HG03469 (cell line): ENCODE measurements at regions not wholly inside any gene's neighbourhood (a gene's known extent, or its start where the extent isn't known, plus 50 kb on each side); places are given as distances from the start of the nearest gene placed in this dataset.

Source experiments
- ATAC-seq: cut with Tn5 transposase; IDR thresholded peaks from one replicate; pipeline ENCODE4 v1.9.1; 2021; ENCODE audit warnings: mild to moderate bottlenecking, moderate library complexity, moderate number of reproducible peaks; ENCODE audit not compliant: unreplicated experiment

DNA sequence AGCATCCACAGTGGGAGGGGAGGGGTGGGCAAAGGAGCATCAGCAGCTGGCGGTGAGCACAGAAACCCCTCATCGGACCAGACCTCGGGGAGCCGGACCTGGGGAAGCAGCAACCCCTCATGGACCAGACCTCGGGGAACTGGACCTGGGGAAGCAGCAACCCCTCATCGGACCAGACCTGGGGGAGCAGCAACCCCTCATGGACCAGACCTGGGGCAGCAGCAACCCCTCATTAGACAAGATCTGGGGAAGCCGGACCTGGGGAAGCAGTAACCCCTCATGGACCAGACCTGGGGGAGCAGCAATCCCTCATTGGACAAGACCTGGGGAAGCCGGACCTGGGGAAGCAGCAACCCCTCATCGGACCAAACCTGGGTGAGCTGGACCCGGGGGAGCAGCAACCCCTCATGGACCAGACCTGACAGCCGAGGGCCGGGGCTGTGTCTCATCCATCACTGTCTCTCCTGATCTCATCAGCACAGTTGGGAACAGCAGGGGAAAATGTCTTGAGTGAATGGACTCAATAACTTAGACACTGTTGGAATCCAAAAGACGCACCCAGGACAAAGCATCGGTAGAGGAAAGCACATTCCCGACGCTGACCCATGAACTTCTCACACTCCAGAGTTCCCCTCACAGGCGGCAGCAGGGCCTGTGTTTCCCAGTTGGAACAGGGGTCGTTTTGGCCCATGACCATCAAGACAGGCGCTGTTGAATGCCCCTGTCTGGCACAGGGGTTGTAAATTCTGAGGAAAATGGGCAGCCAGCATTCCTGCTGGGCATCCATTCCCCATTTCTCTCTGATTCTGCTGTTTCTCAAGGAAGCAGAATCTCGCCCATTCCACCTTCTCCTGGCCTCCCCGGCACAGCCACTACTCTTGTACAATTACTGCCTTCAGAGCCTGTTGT lies 1494.6 kb downstream of the TBC1D22A start:
- no peak for ATAC-seq

GRCh38 chr22:48256041-48256739 lies 1493.7 kb downstream of the TBC1D22A start:
- no peak for ATAC-seq

DNA sequence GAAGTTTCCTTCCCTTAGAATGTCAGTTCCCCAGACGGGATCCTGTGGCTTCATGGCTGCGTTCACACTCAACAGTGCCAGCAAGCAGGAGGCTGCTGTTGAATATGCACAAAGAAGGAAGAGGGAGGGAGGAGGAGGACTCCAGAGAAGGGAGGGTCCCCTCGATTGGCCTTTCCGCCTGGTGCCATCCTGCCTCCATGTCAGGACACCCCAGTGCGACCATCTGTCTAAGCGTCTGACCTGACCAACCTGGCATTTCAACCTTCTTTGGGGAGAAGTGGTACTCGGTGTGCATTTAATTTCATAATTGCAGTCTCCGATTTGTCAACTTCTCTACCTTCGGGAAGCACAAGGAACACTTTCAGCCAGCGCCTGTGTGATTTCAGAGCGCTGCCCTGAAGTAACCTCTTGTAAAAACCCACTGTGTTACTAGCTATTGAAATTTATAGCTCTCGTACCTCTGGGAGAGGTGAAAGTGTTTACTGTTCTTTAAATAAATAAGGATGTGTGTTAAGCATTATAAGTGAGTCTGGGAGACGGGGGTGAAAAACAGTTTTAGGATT lies 1491.9 kb downstream of the TBC1D22A start:
- ATAC-seq, result no peak

- no peak for ATAC-seq
These were observed 1491.1 kb downstream of the TBC1D22A start for GRCh38 chr22:48253573-48253972.

DNA sequence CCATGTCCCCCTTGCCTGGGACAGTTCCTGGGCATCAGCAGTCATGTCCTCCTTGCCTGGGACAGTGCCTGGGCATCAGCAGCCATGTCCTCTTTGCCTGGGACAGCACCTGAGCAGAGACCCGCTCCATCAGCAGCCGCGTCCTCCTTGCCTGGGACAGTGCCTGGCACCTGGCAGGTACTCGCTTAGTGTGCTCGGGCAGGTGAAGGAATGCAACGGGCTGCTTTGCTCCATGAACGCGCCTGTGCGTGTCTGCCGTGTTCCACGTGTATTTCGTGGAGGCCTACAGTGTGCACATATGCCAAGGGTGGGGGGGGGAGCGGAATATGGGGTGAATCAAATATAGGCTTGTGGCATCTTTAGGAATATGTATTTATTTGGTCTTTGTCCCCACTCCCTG lies 1490.7 kb downstream of the TBC1D22A start:
- ATAC-seq, result no peak

GRCh38 chr22:48251629-48252028 lies 1489.2 kb downstream of the TBC1D22A start:
- ATAC-seq, result no peak

DNA sequence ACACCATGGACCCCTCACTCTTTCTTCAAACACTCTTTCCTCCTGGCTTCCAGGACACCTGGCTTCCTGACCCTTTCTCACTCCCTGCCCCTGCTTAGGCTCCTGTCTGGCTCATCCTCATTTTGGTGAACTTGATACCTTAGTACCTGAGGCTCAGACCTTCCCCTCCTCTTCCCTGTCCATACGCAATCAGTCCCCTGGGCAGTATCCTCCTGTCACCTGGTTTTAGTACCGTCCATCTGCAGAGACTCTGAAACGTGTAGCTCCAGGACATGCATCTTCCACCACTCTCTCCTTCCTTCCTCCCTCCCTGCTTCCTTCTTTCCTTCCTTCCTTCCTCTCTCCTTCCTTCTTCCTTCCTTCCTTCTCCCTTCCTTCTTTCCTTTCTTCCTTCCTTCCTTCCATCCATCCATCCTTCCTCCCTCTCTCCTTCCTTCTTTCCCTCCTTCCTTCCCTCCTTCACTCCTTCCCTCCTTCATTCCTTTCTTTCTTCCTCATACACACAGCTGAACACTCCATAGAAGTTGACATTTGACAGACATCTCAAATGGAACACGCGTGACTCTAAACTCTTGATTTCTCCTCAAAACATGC lies 1488.6 kb downstream of the TBC1D22A start:
- ATAC-seq, result no peak

DNA sequence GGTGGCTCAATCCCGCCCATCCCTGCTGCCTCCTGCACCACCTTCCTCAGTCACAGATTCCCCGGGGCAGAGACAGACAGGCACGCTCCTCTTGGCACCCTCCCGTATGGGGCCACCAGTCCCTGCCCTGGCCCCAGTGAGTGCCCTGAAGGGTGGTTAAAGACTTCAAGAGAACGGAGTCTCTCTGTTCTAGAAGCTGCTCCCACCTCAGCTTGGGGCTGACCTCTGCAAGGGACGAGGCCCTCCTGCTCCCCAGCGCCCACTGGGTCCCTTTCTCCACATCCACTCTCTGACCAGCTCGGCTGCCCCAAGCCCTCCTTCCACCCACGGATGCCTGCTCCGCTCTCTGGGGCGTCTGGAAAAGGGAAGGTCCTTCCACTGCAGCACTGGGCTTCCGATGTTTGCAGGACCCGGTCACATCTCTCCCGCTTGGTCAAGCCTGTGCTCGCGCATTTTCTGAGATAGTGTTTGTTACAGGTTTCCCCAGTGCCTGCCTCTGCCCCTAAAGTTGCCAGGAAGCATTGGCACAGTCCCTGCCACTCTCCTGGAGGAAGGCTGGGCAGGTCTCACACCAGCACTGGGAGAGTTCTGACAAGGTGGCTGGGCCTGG lies 1487.9 kb downstream of the TBC1D22A start:
- no peak for ATAC-seq

GRCh38 chr22:48249713-48250268 lies 1487.3 kb downstream of the TBC1D22A start:
- ATAC-seq, result no peak

DNA sequence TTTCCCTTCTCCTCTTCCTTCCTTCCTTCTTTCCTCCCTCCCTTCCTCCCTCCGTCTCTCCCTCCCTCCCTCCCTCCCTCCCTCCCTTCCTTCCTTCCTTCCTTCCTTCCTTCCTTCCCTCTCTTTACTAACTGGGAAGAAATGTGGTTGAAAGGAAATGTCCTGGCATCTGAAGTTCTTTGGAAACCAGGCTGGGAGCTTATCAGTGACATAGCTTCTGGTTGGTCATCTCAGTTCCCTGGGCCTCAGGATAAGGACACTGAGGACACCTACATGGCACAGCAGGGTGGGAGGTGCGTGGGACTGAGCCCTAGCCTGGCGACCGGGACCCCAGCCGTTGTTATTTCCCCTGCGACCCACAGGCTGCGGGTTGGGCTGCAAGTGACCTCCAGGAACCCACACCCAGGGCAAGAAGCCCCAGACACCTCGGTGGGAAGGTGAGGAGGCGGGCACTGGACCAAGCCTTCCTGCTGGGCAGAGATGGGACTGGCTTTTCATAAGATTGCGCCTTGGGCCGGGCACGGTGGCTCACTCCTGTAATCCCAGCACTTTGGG lies 1486.5 kb downstream of the TBC1D22A start:
- no peak for ATAC-seq

DNA sequence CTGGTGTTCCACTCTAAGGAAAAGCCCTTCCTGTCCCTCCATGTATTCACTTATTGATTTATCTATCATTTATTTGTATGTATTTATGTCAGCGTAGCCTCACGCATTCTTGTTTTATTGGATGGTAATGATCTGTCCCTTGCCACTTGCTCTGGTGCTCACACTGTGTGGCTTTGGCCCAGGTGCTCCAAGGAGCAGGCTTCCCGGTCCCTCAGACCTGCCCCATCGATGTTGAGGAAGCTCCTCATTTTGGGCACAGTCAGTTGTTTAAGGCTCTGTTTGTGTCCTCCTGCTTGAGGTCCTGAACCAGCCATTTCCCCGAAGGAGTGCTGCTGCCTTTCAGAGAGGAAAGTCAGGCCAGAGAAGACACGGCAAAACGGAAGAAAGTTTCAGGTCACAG lies 1485.4 kb downstream of the TBC1D22A start:
- no peak for ATAC-seq

DNA sequence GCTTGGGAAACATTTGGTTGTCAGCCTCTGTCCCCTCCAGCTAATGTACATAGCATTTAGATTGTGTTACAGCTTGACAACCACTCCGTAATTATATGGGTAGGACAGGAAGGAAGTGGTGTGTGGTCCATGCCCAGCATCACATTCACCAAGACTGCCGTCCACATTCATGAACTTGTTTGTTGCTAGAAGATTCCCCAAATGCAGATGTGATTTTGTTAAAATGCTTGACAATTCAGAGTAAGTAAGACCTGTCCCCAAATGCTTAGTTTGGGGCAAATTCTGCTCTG lies 1482.7 kb downstream of the TBC1D22A start:
- no peak for ATAC-seq

GRCh38 chr22:48244388-48245195 lies 1482.1 kb downstream of the TBC1D22A start:
- ATAC-seq, result no peak

DNA sequence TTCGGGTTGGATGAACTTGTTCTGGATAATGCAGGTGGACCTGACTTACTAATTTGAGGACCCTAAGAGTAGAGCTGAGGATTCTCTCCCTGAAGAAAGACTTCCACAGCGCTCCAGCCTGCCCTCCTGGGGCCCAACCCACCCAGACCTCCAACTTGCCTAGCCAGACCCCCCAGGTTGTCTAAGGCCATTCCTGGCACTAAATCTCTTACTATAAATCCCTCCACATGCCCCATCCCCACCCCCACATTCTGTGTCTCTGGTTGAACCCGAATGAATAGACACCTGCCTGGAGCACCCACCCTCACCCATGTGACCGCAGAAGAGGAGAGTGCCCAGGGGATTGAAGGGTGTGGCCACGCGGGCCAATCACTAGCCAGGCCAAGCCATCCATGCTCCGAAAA lies 1480.0 kb downstream of the TBC1D22A start:
- ATAC-seq, result no peak

DNA sequence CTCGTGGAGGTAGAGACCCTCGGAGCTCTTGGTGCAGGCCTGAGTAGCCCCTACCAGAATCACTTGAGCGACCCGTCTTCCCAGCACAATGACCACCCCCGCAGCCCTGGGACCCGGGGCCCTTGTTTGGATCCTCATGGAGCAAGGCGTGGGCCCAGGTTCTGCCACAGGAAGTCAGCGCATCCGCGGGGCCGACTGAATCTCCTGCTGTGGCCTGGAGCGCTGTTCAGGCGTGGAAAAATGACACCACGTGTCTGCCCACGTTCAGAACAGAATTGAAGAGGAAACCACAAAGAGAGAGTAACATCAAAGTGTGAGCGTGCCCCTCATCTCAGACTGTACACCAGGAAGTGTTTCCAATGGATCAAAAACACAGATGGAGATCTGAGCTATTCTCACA lies 1479.2 kb downstream of the TBC1D22A start:
- ATAC-seq, result no peak

GRCh38 chr22:48240935-48241230 lies 1478.4 kb downstream of the TBC1D22A start:
- ATAC-seq, result no peak

GRCh38 chr22:48240148-48240934 lies 1477.9 kb downstream of the TBC1D22A start:
- no peak for ATAC-seq

GRCh38 chr22:48239461-48240147 lies 1477.2 kb downstream of the TBC1D22A start:
- no peak for ATAC-seq

- no peak for ATAC-seq
These were observed 1476.5 kb downstream of the TBC1D22A start for GRCh38 chr22:48238966-48239365.
